Liver (tissue), 3 donors: ENCODE measurements at regions not wholly inside any gene's neighbourhood (a gene's known extent, or its start where the extent isn't known, plus 50 kb on each side); places are given as distances from the start of the nearest gene placed in this dataset.

Experiments
- CTCF ChIP-seq: fragments of 150-350 bp; IDR thresholded peaks from 2 replicates; pipeline ENCODE4 v1.5.1; 2017; ENCODE audit warnings: improper control_type of control experiment, low read depth, low read length; ENCODE audit not compliant: missing input control
- EGR1 ChIP-seq, 2 donors: IDR thresholded peaks; 2 replicates each; pipeline ENCODE4 v1.6.1; 2016 to 2018; ENCODE audit warnings: antibody characterized with exemption in 2 of 2, low read depth in 2 of 2
- FOXA2 ChIP-seq: IDR thresholded peaks from 2 replicates; pipeline ENCODE4 v1.6.1; 2016; ENCODE audit warnings: antibody characterized with exemption
- TAF1 ChIP-seq: conservative IDR thresholded peaks from 2 replicates; pipeline ENCODE4 v1.6.1; 2016; ENCODE audit warnings: antibody characterized with exemption, mild to moderate bottlenecking
- TF ChIP-seq, protein P1 (sequence below): IDR thresholded peaks from 2 replicates; pipeline ENCODE4 v1.6.1; 2016; ENCODE audit warnings: antibody characterized with exemption
- TF ChIP-seq, protein P2 (sequence below): IDR thresholded peaks from 2 replicates; pipeline ENCODE4 v1.6.1; 2016; ENCODE audit warnings: antibody characterized with exemption
- donor health status: healthy.
- donor health status: healthy.

- TF ChIP-seq TAF1, result no peak
- no peak for TF ChIP-seq CTCF
- TF ChIP-seq, protein P1, sequence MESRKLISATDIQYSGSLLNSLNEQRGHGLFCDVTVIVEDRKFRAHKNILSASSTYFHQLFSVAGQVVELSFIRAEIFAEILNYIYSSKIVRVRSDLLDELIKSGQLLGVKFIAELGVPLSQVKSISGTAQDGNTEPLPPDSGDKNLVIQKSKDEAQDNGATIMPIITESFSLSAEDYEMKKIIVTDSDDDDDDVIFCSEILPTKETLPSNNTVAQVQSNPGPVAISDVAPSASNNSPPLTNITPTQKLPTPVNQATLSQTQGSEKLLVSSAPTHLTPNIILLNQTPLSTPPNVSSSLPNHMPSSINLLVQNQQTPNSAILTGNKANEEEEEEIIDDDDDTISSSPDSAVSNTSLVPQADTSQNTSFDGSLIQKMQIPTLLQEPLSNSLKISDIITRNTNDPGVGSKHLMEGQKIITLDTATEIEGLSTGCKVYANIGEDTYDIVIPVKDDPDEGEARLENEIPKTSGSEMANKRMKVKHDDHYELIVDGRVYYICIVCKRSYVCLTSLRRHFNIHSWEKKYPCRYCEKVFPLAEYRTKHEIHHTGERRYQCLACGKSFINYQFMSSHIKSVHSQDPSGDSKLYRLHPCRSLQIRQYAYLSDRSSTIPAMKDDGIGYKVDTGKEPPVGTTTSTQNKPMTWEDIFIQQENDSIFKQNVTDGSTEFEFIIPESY, result no peak
- TF ChIP-seq FOXA2, result no peak
- TF ChIP-seq, protein P2, sequence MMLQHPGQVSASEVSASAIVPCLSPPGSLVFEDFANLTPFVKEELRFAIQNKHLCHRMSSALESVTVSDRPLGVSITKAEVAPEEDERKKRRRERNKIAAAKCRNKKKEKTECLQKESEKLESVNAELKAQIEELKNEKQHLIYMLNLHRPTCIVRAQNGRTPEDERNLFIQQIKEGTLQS, result no peak
- no peak for TF ChIP-seq EGR1 (IDR thresholded peaks at IDR 0.05; ENCODE audit: low read depth in 2 of 2)
Observed at GRCh38 chr3:56874269-56874668, 72.5 kb upstream of the ARHGEF3 start.
